IMR-90 (cell line): ENCODE measurements at regions not wholly inside any gene's neighbourhood (a gene's known extent, or its start where the extent isn't known, plus 50 kb on each side); places are given as distances from the start of the nearest gene placed in this dataset.

Experiments
- ATAC-seq: fragments of 200-7000 bp; cut with Tn5 transposase; 2 replicates; pipeline ENCODE4 v1.9.1; 2020; ENCODE audit warnings: low read depth, mild to moderate bottlenecking, moderate library complexity
- BruUV-seq: library from RNA; stranded (reverse); fragments of 400-500 nt; replicated peaks from 2 replicates; lab custom pipeline; 2021; lab: Mats Ljungman, UMichigan
- CTCF ChIA-PET: fragments of 300-600 bp; formaldehyde crosslinking; extraction: SDS; loops from one replicate; lab custom pipeline; 2021; ENCODE audit warnings: antibody characterized with exemption; lab: Yijun Ruan, JAX
- POLR2A ChIA-PET: fragments of 300-600 bp; sonication (Branson Sonifier 250); formaldehyde crosslinking; loops from one replicate; lab custom pipeline; 2022; ENCODE audit warnings: antibody characterized with exemption; ENCODE audit not compliant: unreplicated experiment; lab: Charles Lee
- DNase-seq: peaks from one replicate; pipeline ENCODE4 v3.0.0; 2013
- H2AFZ ChIP-seq: replicated peaks from 2 replicates; pipeline ENCODE3; 2013; ENCODE audit warnings: low read length, mild to moderate bottlenecking; ENCODE audit not compliant: poor library complexity
- H2AK5ac ChIP-seq: 2 replicates; pipeline ENCODE4 v1.6.1; 2013; ENCODE audit warnings: low read depth, low read length, inconsistent platforms
- H2AK9ac ChIP-seq: replicated peaks from 2 replicates; pipeline ENCODE3; 2013; ENCODE audit warnings: mild to moderate bottlenecking, low read depth, low read length, moderate library complexity; ENCODE audit not compliant: poor library complexity
- H2BK120ac ChIP-seq: 2 replicates; pipeline ENCODE4 v1.6.1; 2013; ENCODE audit warnings: low read depth, low read length, inconsistent platforms
- H2BK15ac ChIP-seq: 3 replicates; pipeline ENCODE4 v1.6.1; 2013; ENCODE audit warnings: low read depth, low read length, inconsistent platforms
- H2BK20ac ChIP-seq: 2 replicates; pipeline ENCODE4 v1.6.1; 2013; ENCODE audit warnings: low read depth, mild to moderate bottlenecking, inconsistent platforms, low read length, moderate library complexity
- H2BK5ac ChIP-seq: 2 replicates; pipeline ENCODE4 v1.6.1; 2013; ENCODE audit warnings: mild to moderate bottlenecking, low read depth, low read length, inconsistent platforms; ENCODE audit not compliant: poor library complexity, severe bottlenecking
- H3K14ac ChIP-seq: replicated peaks from 2 replicates; pipeline ENCODE4 v1.6.1; 2013; ENCODE audit warnings: low read depth, low read length, inconsistent platforms
- H3K18ac ChIP-seq: 2 replicates; pipeline ENCODE4 v1.6.1; 2013; ENCODE audit warnings: low read depth, low read length, control low read depth
- H3K23ac ChIP-seq: 2 replicates; pipeline ENCODE4 v1.6.1; 2013; ENCODE audit warnings: low read depth, low read length, inconsistent platforms
- H3K27ac ChIP-seq: 2 replicates; pipeline ENCODE4 v1.5.1; 2013; ENCODE audit warnings: mild to moderate bottlenecking, control low read depth, low read length; ENCODE audit not compliant: insufficient read depth
- H3K27me3 ChIP-seq: 2 replicates; pipeline ENCODE4 v1.6.1; 2013; ENCODE audit warnings: low read length; ENCODE audit not compliant: control insufficient read depth, insufficient read depth
- H3K36me3 ChIP-seq: 2 replicates; pipeline ENCODE4 v1.6.1; 2013; ENCODE audit warnings: low read length, mixed read lengths; ENCODE audit not compliant: control insufficient read depth, insufficient read depth
- H3K4ac ChIP-seq: 2 replicates; pipeline ENCODE4 v1.6.1; 2013; ENCODE audit warnings: low read depth, low read length, inconsistent platforms
- H3K4me1 ChIP-seq: 2 replicates; pipeline ENCODE4 v1.6.1; 2013; ENCODE audit warnings: low read length, mixed read lengths; ENCODE audit not compliant: control insufficient read depth, insufficient read depth
- H3K4me2 ChIP-seq: 2 replicates; pipeline ENCODE4 v1.6.1; 2013; ENCODE audit warnings: low read depth, mild to moderate bottlenecking, control low read depth, low read length, moderate library complexity
- H3K4me3 ChIP-seq: 2 replicates; pipeline ENCODE4 v1.5.1; 2013; ENCODE audit warnings: low read depth, mild to moderate bottlenecking, control low read depth, low read length, moderate library complexity; ENCODE audit not compliant: insufficient read depth
- H3K56ac ChIP-seq: 2 replicates; pipeline ENCODE4 v1.6.1; 2013; ENCODE audit warnings: low read length, inconsistent platforms; ENCODE audit not compliant: insufficient read depth; ENCODE audit errors: extremely low read depth
- H3K79me1 ChIP-seq, 2 experiments: 2 replicates each; pipeline ENCODE4 v1.6.1; 2013; ENCODE audit warnings: low read length in 2 of 2, inconsistent platforms in 1 of 2, low read depth in 1 of 2
- H3K9ac ChIP-seq: 2 replicates; pipeline ENCODE4 v1.6.1; 2013; ENCODE audit warnings: low read depth, low read length, control low read depth
- H3K9me1 ChIP-seq: 2 replicates; pipeline ENCODE4 v1.6.1; 2013; ENCODE audit warnings: low read length, inconsistent platforms; ENCODE audit not compliant: insufficient read depth
- H3K9me3 ChIP-seq: 2 replicates; pipeline ENCODE4 v1.6.1; 2013; ENCODE audit warnings: low read length; ENCODE audit not compliant: control insufficient read depth, insufficient read depth
- H4K20me1 ChIP-seq: 2 replicates; pipeline ENCODE4 v1.6.1; 2013; ENCODE audit warnings: low read length, inconsistent platforms; ENCODE audit not compliant: insufficient read depth
- H4K5ac ChIP-seq: 2 replicates; pipeline ENCODE4 v1.6.1; 2013; ENCODE audit warnings: mild to moderate bottlenecking, low read depth, low read length, control low read depth
- H4K8ac ChIP-seq, 2 experiments: 2 replicates each; pipeline ENCODE4 v1.6.1; 2013; ENCODE audit warnings: low read depth in 2 of 2, low read length in 2 of 2, control low read depth in 1 of 2, inconsistent platforms in 1 of 2
- H4K91ac ChIP-seq: 2 replicates; pipeline ENCODE4 v1.6.1; 2013; ENCODE audit warnings: low read depth, low read length, inconsistent platforms; ENCODE audit not compliant: insufficient read depth
- CTCF ChIP-seq: conservative IDR thresholded peaks from 2 replicates; pipeline ENCODE4 v1.5.1; 2012; ENCODE audit warnings: mild to moderate bottlenecking, low read depth, low read length, improper control_type of control experiment
- WGBS, 2 experiments: methylation state at CpG; one replicate each; pipeline versions ENCODE4 v1.1.5 to v1.1.7; 2013; ENCODE audit warnings: missing lambda C conversion rate in 2 of 2; ENCODE audit not compliant: insufficient read length in 1 of 2; ENCODE audit errors: extremely low coverage in 2 of 2; 5-methylcytosine and 5-hydroxymethylcytosine counted together
- dilution Hi-C: fragments of 300-500 bp; cut with HindIII; formaldehyde crosslinking; loops from one replicate; pipeline ENCODE4 v1.14.3; 2018; ENCODE audit warnings: low sequenced_read_pairs; ENCODE audit not compliant: unreplicated experiment
- in situ Hi-C: fragments of 300-500 bp; cut with MboI; formaldehyde crosslinking; loops from 3 replicates; pipeline ENCODE4 v1.14.3; 2019; ENCODE audit warnings: low sequenced_read_pairs, inconsistent platforms, mixed read lengths
- intact Hi-C: fragments of 100-400 bp; cut with micrococcal nuclease; formaldehyde crosslinking; loops from 2 replicates; pipeline ENCODE4 v1.10.0; 2022

- no peak overlapping the region for H2BK15ac ChIP-seq
- in situ Hi-C loops, result no loop called here
- no peak overlapping the region for H3K9ac ChIP-seq
- no peak for TF ChIP-seq CTCF
- no peak overlapping the region for H4K8ac ChIP-seq
- no peak overlapping the region for H2AK5ac ChIP-seq
- H3K36me3 ChIP-seq, result no peaks in the 10 kb centered on the region
- no peak overlapping the region for H2BK20ac ChIP-seq
- H4K5ac ChIP-seq, result no peak overlapping the region
- H3K4me3 ChIP-seq, result no peak overlapping the region
- H3K14ac ChIP-seq, result no peak overlapping the region
- H3K56ac ChIP-seq, result no peak overlapping the region
- intact Hi-C loops, result no loop called here
- no peak overlapping the region for H4K91ac ChIP-seq
- no peaks in the 10 kb centered on the region for H4K20me1 ChIP-seq
- DNase-seq (no peak), ATAC-seq (no peak)
- no peak overlapping the region for H2BK5ac ChIP-seq
- dilution Hi-C loops, result no loop called here
- no peak overlapping the region for H3K4me2 ChIP-seq
- no peak overlapping the region for H3K27ac ChIP-seq
- H3K9me1 ChIP-seq, result no peaks in the 10 kb centered on the region
- no peaks in the 10 kb centered on the region for H3K27me3 ChIP-seq
- H2BK120ac ChIP-seq, result no peak overlapping the region
- no peak overlapping the region for H3K18ac ChIP-seq
- no peaks in the 10 kb centered on the region for H3K9me3 ChIP-seq
- POLR2A ChIA-PET, result no interaction called here
- no TSS peak for BruUV-seq
- H3K23ac ChIP-seq, result no peak overlapping the region
- H3K4me1 ChIP-seq, result no peaks in the 10 kb centered on the region
- H3K79me1 ChIP-seq, result no peaks in the 10 kb centered on the region
- WGBS, 2 experiments, result 100% methylated on average over 1 of the region's 3 CpGs; no CpG with 5 or more reads in 1 of the 2 experiments
- CTCF ChIA-PET, result no interaction called here
- no peak overlapping the region for H3K4ac ChIP-seq
- no peak overlapping the region for H2AFZ ChIP-seq
- H2AK9ac ChIP-seq, result no peak overlapping the region
Measured at GRCh38 chr6:141635621-141636020, 497.1 kb upstream of the GJE1 start.
